ENCODE measurements at regions not wholly inside any gene's neighbourhood (a gene's known extent, or its start where the extent isn't known, plus 50 kb on each side); places are given as distances from the start of the nearest gene placed in this dataset.

DNA sequence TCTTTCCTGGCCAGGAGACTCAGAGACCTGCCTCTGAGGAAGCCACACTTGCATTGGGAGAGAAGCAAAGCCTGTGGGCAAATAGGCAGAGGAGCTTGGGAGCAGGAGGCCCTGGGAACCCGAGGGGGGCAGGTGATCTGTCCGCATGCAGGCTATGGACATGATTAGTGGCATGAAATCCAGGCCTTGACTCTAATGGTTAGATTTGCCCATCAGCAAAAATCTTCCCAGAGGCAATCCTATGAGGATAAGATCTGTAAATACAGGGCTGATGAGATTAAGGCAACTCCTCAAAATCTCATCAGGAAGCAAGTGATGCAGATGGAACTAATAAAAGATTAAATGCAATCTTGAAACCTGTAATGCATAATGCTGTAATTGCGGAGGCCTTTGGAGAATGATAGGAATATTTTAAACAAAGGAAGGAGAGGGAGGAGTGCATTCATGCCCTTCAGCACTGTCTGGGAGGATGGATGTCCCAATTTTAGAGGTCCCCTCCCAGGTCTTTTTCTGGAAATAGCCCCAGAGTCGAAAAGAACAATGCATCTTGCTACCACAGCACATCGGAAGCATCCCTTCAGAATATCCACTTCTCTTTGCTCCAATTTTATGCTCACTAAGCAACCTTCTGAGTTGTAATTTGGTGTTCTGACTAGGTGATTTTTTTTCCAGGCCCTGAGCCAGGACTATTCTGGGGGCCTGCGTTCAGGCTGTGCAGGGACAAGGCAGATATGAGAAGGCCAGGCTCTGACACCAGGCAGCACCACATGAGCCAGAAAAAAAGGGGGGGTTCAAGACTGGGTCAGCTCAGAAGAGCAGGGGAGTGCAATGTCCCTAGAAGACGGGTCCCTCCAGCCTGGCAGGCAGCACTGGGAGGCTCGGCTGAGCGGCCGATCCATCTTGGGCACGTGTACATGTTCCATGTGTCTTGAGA lies 66.5 kb downstream of the MED10 start:
- TF ChIP-seq, protein P1, sequence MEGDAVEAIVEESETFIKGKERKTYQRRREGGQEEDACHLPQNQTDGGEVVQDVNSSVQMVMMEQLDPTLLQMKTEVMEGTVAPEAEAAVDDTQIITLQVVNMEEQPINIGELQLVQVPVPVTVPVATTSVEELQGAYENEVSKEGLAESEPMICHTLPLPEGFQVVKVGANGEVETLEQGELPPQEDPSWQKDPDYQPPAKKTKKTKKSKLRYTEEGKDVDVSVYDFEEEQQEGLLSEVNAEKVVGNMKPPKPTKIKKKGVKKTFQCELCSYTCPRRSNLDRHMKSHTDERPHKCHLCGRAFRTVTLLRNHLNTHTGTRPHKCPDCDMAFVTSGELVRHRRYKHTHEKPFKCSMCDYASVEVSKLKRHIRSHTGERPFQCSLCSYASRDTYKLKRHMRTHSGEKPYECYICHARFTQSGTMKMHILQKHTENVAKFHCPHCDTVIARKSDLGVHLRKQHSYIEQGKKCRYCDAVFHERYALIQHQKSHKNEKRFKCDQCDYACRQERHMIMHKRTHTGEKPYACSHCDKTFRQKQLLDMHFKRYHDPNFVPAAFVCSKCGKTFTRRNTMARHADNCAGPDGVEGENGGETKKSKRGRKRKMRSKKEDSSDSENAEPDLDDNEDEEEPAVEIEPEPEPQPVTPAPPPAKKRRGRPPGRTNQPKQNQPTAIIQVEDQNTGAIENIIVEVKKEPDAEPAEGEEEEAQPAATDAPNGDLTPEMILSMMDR (IDR thresholded peaks at IDR 0.05; ENCODE audit: partially characterized antibody, unreplicated experiment) = no peak
- no peaks in the 10 kb centered on the region for H3K27me3 Mint-ChIP-seq (ENCODE audit: unreplicated experiment)
- no peak overlapping the region for H3K4me3 Mint-ChIP-seq (ENCODE audit: unreplicated experiment)
- H3K4me1 Mint-ChIP-seq (ENCODE audit: low read depth, unreplicated experiment) = no peaks in the 10 kb centered on the region
- no peaks in the 10 kb centered on the region for H3K9me3 Mint-ChIP-seq (ENCODE audit: unreplicated experiment)
- H3K36me3 Mint-ChIP-seq (ENCODE audit: unreplicated experiment) = no peaks in the 10 kb centered on the region
- no peak for DNase-seq
- no peak overlapping the region for H3K27ac Mint-ChIP-seq (ENCODE audit: unreplicated experiment)

DNA sequence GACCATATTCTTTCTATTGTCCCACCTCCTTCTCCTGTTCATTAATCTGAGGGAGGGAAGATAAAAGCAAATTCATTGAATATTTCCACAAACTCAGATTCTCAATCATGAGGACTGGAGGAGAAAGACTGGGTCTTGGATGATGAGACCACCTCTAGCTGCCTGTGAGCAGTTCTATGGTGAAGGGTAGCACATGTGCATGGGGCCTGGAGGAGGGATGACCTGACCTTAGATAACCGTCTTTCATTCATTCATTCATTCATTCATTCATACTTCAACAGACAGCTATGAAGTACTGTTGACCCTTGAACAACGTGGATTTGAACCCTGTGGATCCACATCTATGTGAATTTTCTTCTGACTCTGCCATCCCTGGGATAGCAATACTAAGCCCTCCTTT lies 68.4 kb downstream of the MED10 start:
- H3K27ac Mint-ChIP-seq (ENCODE audit: unreplicated experiment) = no peak overlapping the region
- no peak for DNase-seq
- H3K27me3 Mint-ChIP-seq (ENCODE audit: unreplicated experiment) = no peaks in the 10 kb centered on the region
- TF ChIP-seq, protein P1 (IDR thresholded peaks at IDR 0.05; ENCODE audit: partially characterized antibody, unreplicated experiment) = no peak
- peaks cover 1% of the 10 kb centered on the region for H3K9me3 Mint-ChIP-seq (ENCODE audit: unreplicated experiment)
- no peaks in the 10 kb centered on the region for H3K4me1 Mint-ChIP-seq (ENCODE audit: low read depth, unreplicated experiment)
- no peak overlapping the region for H3K4me3 Mint-ChIP-seq (ENCODE audit: unreplicated experiment)
- no peaks in the 10 kb centered on the region for H3K36me3 Mint-ChIP-seq (ENCODE audit: unreplicated experiment)

DNA sequence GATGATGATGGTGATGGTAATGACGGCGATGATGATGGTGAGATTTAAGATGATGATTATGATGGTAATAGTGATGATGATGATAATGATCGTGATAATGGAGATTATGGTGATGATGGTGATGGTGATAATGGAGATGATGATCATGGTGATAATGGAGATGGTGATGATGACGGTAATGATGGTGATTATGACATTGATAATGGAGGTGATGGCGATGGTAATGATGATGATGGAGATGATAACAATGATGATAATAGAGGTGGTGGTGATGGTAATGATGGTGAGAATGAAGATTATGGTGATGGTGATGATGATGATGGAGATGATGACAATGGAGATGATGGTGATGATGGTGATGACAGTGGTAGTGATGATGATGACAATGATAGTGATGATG lies 69.7 kb downstream of the MED10 start:
- TF ChIP-seq, protein P1 (IDR thresholded peaks at IDR 0.05; ENCODE audit: partially characterized antibody, unreplicated experiment) = no peak
- Mint-ChIP-seq H3K9me3 (ENCODE audit: unreplicated experiment) (peaks cover 1% of the 10 kb centered on the region), H3K4me3 (ENCODE audit: unreplicated experiment) (no peak overlapping the region), H3K27me3 (ENCODE audit: unreplicated experiment) (no peaks in the 10 kb centered on the region), H3K4me1 (ENCODE audit: low read depth, unreplicated experiment) (no peaks in the 10 kb centered on the region), H3K36me3 (ENCODE audit: unreplicated experiment) (no peaks in the 10 kb centered on the region), H3K27ac (ENCODE audit: unreplicated experiment) (no peak overlapping the region)
- DNase-seq = no peak

DNA sequence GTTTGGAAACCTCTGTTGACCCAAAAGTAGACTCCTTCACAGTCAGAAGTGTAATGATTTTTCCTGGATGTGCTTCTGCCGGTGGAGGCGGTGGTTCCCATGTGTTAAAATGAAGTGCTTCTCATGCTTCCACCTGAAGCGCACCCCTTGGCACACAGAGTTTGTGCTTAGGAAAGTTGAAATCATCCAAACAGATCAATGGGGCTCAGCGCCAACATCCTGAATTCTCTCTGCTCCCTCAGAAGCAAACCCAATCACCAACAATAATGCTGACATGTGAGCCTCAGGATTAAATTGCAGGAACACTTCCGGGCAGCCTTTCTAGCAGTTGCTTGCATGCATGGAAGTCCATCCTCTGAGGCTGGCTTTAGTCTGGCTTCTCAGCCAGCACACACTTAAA lies 71.0 kb downstream of the MED10 start:
- peaks cover 1% of the 10 kb centered on the region for H3K9me3 Mint-ChIP-seq (ENCODE audit: unreplicated experiment)
- no peak overlapping the region for H3K27ac Mint-ChIP-seq (ENCODE audit: unreplicated experiment)
- no peaks in the 10 kb centered on the region for H3K4me1 Mint-ChIP-seq (ENCODE audit: low read depth, unreplicated experiment)
- H3K4me3 Mint-ChIP-seq (ENCODE audit: unreplicated experiment) = no peak overlapping the region
- TF ChIP-seq, protein P1 (IDR thresholded peaks at IDR 0.05; ENCODE audit: partially characterized antibody, unreplicated experiment) = no peak
- no peak for DNase-seq
- no peaks in the 10 kb centered on the region for H3K27me3 Mint-ChIP-seq (ENCODE audit: unreplicated experiment)
- H3K36me3 Mint-ChIP-seq (ENCODE audit: unreplicated experiment) = no peaks in the 10 kb centered on the region

DNA sequence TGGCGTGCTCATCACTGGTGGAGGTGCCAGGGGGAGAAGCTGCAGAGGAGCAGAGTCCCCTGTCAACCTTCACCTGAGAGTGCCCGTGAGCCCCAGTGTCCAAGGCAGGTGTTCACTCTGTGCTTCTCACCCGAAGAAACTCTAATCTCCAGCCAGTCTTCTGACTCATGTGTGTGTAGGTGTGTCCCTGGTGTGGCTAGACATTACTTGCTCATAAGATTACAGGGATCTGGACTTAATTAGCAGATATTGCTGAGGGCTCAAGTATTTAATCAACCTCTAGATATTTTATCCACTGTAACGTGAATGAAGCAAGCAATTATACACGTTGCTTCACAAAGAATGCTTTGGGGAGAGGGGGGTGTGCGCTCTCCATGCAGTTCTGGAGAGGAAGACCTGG lies 72.5 kb downstream of the MED10 start:
- Mint-ChIP-seq H3K27me3 (ENCODE audit: unreplicated experiment) (no peaks in the 10 kb centered on the region), H3K9me3 (ENCODE audit: unreplicated experiment) (peaks cover 1% of the 10 kb centered on the region), H3K4me3 (ENCODE audit: unreplicated experiment) (no peak overlapping the region), H3K36me3 (ENCODE audit: unreplicated experiment) (no peaks in the 10 kb centered on the region), H3K4me1 (ENCODE audit: low read depth, unreplicated experiment) (no peaks in the 10 kb centered on the region), H3K27ac (ENCODE audit: unreplicated experiment) (no peak overlapping the region)
- TF ChIP-seq, protein P1 (IDR thresholded peaks at IDR 0.05; ENCODE audit: partially characterized antibody, unreplicated experiment) = no peak
- DNase-seq = no peak

Measured in glutamatergic neuron (in vitro differentiated cells).